ENCODE measurements at regions not wholly inside any gene's neighbourhood (a gene's known extent, or its start where the extent isn't known, plus 50 kb on each side); places are given as distances from the start of the nearest gene placed in this dataset.
"Not testable (repeated sequence)": the region's sequence is repeated elsewhere in the genome, so short reads cannot be mapped to it uniquely, and the experiment has no call there.

- FAIRE-seq, result no peak
- TF ChIP-seq POU2F2 (IDR thresholded peaks at IDR 0.05; ENCODE audit: low read depth, low read length) (no peak), SPI1 (IDR thresholded peaks at IDR 0.05; ENCODE audit: low read depth, low read length) (no peak), TAF1 (IDR thresholded peaks at IDR 0.05; ENCODE audit: low read depth, low read length) (no peak), PAX5 (IDR thresholded peaks at IDR 0.05; ENCODE audit: insufficient read depth, low read length, severe bottlenecking) (no peak), POLR2AphosphoS5 (IDR thresholded peaks at IDR 0.05; ENCODE audit: low read depth, low read length) (no peak), POLR2A (IDR thresholded peaks at IDR 0.05; ENCODE audit: low read depth, low read length) (no peak)
- no peak for DNase-seq (ENCODE audit: insufficient read length, low spot score)
Observed at GRCh38 chr1:224047538-224047937, 66.4 kb upstream of the FBXO28 start.

GRCh38 chr1:224045556-224045955, 68.4 kb upstream of the FBXO28 start:
- FAIRE-seq (no peak), DNase-seq (ENCODE audit: insufficient read length, low spot score) (no peak)
- TF ChIP-seq POU2F2 (IDR thresholded peaks at IDR 0.05; ENCODE audit: low read depth, low read length), result no peak
- no peak for TF ChIP-seq POLR2AphosphoS5 (IDR thresholded peaks at IDR 0.05; ENCODE audit: low read depth, low read length)
- no peak for TF ChIP-seq POLR2A (IDR thresholded peaks at IDR 0.05; ENCODE audit: low read depth, low read length)
- no peak for TF ChIP-seq SPI1 (IDR thresholded peaks at IDR 0.05; ENCODE audit: low read depth, low read length)
- TF ChIP-seq TAF1 (IDR thresholded peaks at IDR 0.05; ENCODE audit: low read depth, low read length), result no peak
- no peak for TF ChIP-seq PAX5 (IDR thresholded peaks at IDR 0.05; ENCODE audit: insufficient read depth, low read length, severe bottlenecking)

- DNase-seq (ENCODE audit: insufficient read length, low spot score) (no peak), FAIRE-seq (no peak)
- TF ChIP-seq TAF1 (IDR thresholded peaks at IDR 0.05; ENCODE audit: low read depth, low read length) (no peak), PAX5 (IDR thresholded peaks at IDR 0.05; ENCODE audit: insufficient read depth, low read length, severe bottlenecking) (no peak), POLR2A (IDR thresholded peaks at IDR 0.05; ENCODE audit: low read depth, low read length) (no peak)
Observed at GRCh38 chr1:224044420-224044819, 69.5 kb upstream of the FBXO28 start.

GRCh38 chr1:224042557-224043118, 71.3 kb upstream of the FBXO28 start:
- FAIRE-seq (no peak), DNase-seq (ENCODE audit: insufficient read length, low spot score) (no peak)
- TF ChIP-seq POLR2A (IDR thresholded peaks at IDR 0.05; ENCODE audit: low read depth, low read length) (no peak), TAF1 (IDR thresholded peaks at IDR 0.05; ENCODE audit: low read depth, low read length) (no peak), SPI1 (IDR thresholded peaks at IDR 0.05; ENCODE audit: low read depth, low read length) (no peak), POLR2AphosphoS5 (IDR thresholded peaks at IDR 0.05; ENCODE audit: low read depth, low read length) (no peak), PAX5 (IDR thresholded peaks at IDR 0.05; ENCODE audit: insufficient read depth, low read length, severe bottlenecking) (no peak), POU2F2 (IDR thresholded peaks at IDR 0.05; ENCODE audit: low read depth, low read length) (no peak)

GRCh38 chr1:224041032-224041431, 72.9 kb upstream of the FBXO28 start:
- DNase-seq (ENCODE audit: insufficient read length, low spot score), result no peak
- no peak for FAIRE-seq
- no peak for TF ChIP-seq SPI1 (IDR thresholded peaks at IDR 0.05; ENCODE audit: low read depth, low read length)
- no peak for TF ChIP-seq TAF1 (IDR thresholded peaks at IDR 0.05; ENCODE audit: low read depth, low read length)
- TF ChIP-seq POLR2AphosphoS5 (IDR thresholded peaks at IDR 0.05; ENCODE audit: low read depth, low read length), result no peak
- no peak for TF ChIP-seq PAX5 (IDR thresholded peaks at IDR 0.05; ENCODE audit: insufficient read depth, low read length, severe bottlenecking)
- TF ChIP-seq POU2F2 (IDR thresholded peaks at IDR 0.05; ENCODE audit: low read depth, low read length), result no peak
- no peak for TF ChIP-seq POLR2A (IDR thresholded peaks at IDR 0.05; ENCODE audit: low read depth, low read length)

- not testable (repeated sequence) for FAIRE-seq
Observed at GRCh38 chr1:224040423-224040822, 73.5 kb upstream of the FBXO28 start.

GRCh38 chr1:224040006-224040405, 73.9 kb upstream of the FBXO28 start:
- DNase-seq (ENCODE audit: insufficient read length, low spot score); FAIRE-seq: not testable (repeated sequence)

More at GRCh38 chr1:224040423-224040822, 73.5 kb upstream of the FBXO28 start:
- DNase-seq (ENCODE audit: insufficient read length, low spot score), result not testable (repeated sequence)

- not testable (repeated sequence) for DNase-seq (ENCODE audit: insufficient read length, low spot score); FAIRE-seq
Observed at GRCh38 chr1:224038832-224039231, 75.1 kb upstream of the FBXO28 start.

GRCh38 chr1:224037362-224037761, 76.5 kb upstream of the FBXO28 start:
- not testable (repeated sequence) for FAIRE-seq; DNase-seq (ENCODE audit: insufficient read length, low spot score)

- DNase-seq (ENCODE audit: insufficient read length, low spot score); FAIRE-seq: not testable (repeated sequence)
Observed at GRCh38 chr1:224032608-224033276, 81.2 kb upstream of the FBXO28 start.

- not testable (repeated sequence) for FAIRE-seq; DNase-seq (ENCODE audit: insufficient read length, low spot score)
Observed at GRCh38 chr1:224031986-224032385, 81.9 kb upstream of the FBXO28 start.

- not testable (repeated sequence) for FAIRE-seq; DNase-seq (ENCODE audit: insufficient read length, low spot score)
Observed at GRCh38 chr1:224030257-224030656, 83.7 kb upstream of the FBXO28 start.

- FAIRE-seq, result not testable (repeated sequence)
Observed at GRCh38 chr1:224029286-224030025, 84.5 kb upstream of the FBXO28 start.

GRCh38 chr1:224028802-224029201, 85.1 kb upstream of the FBXO28 start:
- not testable (repeated sequence) for FAIRE-seq; DNase-seq (ENCODE audit: insufficient read length, low spot score)

More at GRCh38 chr1:224029286-224030025, 84.5 kb upstream of the FBXO28 start:
- not testable (repeated sequence) for DNase-seq (ENCODE audit: insufficient read length, low spot score)

GRCh38 chr1:224023122-224023521, 90.8 kb upstream of the FBXO28 start:
- not testable (repeated sequence) for DNase-seq (ENCODE audit: insufficient read length, low spot score); FAIRE-seq

- FAIRE-seq; DNase-seq (ENCODE audit: insufficient read length, low spot score): not testable (repeated sequence)
Observed at GRCh38 chr1:224022249-224022970, 91.5 kb upstream of the FBXO28 start.
